Natural killer cell (primary cell): ENCODE measurements at regions not wholly inside any gene's neighbourhood (a gene's known extent, or its start where the extent isn't known, plus 50 kb on each side); places are given as distances from the start of the nearest gene placed in this dataset.

Experiments
- ATAC-seq, 3 donors: fragments of 150-1000 bp in 2 of 3; fragments of 200-7000 bp in 1 of 3; cut with Tn5 transposase; 1 replicate in 1 of 3; 2 replicates in 2 of 3; pipeline ENCODE4 v1.10.0; 2021; ENCODE audit warnings: mild to moderate bottlenecking in 2 of 3, moderate library complexity in 2 of 3
- DNase-seq, 2 donors: peaks; one replicate each; pipeline versions ENCODE4 v3.0.0 to v3.0.0-alpha.2; 2013 to 2021; ENCODE audit warnings: mixed read lengths in 1 of 2
- H3K27ac ChIP-seq: one replicate; pipeline ENCODE4 v1.5.1; 2013; ENCODE audit warnings: mild to moderate bottlenecking, low read length
- H3K27me3 ChIP-seq: one replicate; pipeline ENCODE4 v1.6.1; 2013; ENCODE audit warnings: low read length; ENCODE audit not compliant: control insufficient read depth, insufficient read depth
- H3K36me3 ChIP-seq: one replicate; pipeline ENCODE4 v1.6.1; 2013; ENCODE audit warnings: low read length; ENCODE audit not compliant: control insufficient read depth, insufficient read depth
- H3K4me1 ChIP-seq: one replicate; pipeline ENCODE4 v1.6.1; 2013; ENCODE audit warnings: low read length; ENCODE audit not compliant: control insufficient read depth, insufficient read depth
- H3K4me3 ChIP-seq: one replicate; pipeline ENCODE4 v1.5.1; 2013; ENCODE audit warnings: low read length
- H3K9me3 ChIP-seq: one replicate; pipeline ENCODE4 v1.6.1; 2013; ENCODE audit warnings: low read length; ENCODE audit not compliant: control insufficient read depth, insufficient read depth
- H3K27ac Mint-ChIP-seq, 2 donors: one replicate each; pipeline ENCODE4 v1.8.0; 2022; ENCODE audit warnings: mild to moderate bottlenecking in 2 of 2, mixed read lengths in 2 of 2, moderate library complexity in 1 of 2
- H3K27me3 Mint-ChIP-seq, 2 donors: one replicate each; pipeline ENCODE4 v1.8.0; 2022; ENCODE audit warnings: low read depth in 2 of 2, mixed read lengths in 2 of 2
- H3K36me3 Mint-ChIP-seq: one replicate; pipeline ENCODE4 v1.8.0; 2022; ENCODE audit warnings: mixed read lengths
- H3K4me1 Mint-ChIP-seq, 2 donors: one replicate each; pipeline ENCODE4 v1.8.0; 2022; ENCODE audit warnings: mixed read lengths in 2 of 2
- H3K4me3 Mint-ChIP-seq: one replicate; pipeline ENCODE4 v1.8.0; 2022; ENCODE audit warnings: mild to moderate bottlenecking, moderate library complexity, mixed read lengths
- H3K9me3 Mint-ChIP-seq, 2 donors: one replicate each; pipeline ENCODE4 v1.8.0; 2022; ENCODE audit warnings: mixed read lengths in 2 of 2
- CTCF ChIP-seq: fragments of 200-600 bp; IDR thresholded peaks from one replicate; pipeline ENCODE4 v1.8.0; 2022; ENCODE audit warnings: antibody characterized with exemption
- WGBS: methylation state at CpG from one replicate; pipeline ENCODE4 v1.1.7; 2013; ENCODE audit warnings: missing lambda C conversion rate; ENCODE audit not compliant: insufficient coverage; 5-methylcytosine and 5-hydroxymethylcytosine counted together
- intact Hi-C: fragments of 100-400 bp; cut with micrococcal nuclease; formaldehyde crosslinking; loops from one replicate; pipeline ENCODE4 v1.14.2; 2022

DNA sequence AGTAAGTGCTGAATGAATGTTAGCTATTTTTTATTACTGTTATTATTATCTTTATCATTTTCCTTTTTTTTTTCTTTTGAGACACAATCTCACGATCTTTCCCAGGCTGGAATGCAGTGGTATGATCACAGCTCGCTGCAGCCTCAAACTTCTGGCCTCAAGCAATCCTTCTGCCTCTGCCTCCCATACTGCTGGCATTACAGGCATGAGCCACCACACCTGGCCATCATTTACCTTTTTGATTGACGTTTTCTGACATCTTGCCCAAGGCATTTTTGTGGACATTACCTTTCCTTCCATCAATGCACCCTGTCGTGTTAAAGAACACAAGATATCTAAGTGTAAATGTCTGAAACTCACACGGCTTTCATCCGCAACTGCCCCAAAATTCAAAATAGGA is 138.2 kb downstream of the GAS1 start:
- no peaks in the 10 kb centered on the region for H3K27me3 ChIP-seq
- H3K9me3 ChIP-seq, result no peaks in the 10 kb centered on the region
- H3K4me3 ChIP-seq, result no peak overlapping the region
- Mint-ChIP-seq H3K4me3 (no peak overlapping the region), H3K27me3 (peaks cover 4 to 7% of the 10 kb centered on the region in 2 donors), H3K9me3 (no peaks in the 10 kb centered on the region), H3K27ac (no peak overlapping the region), H3K4me1 (no peaks in the 10 kb centered on the region), H3K36me3 (no peaks in the 10 kb centered on the region)
- TF ChIP-seq CTCF, result no peak
- ATAC-seq (no peak), DNase-seq (no peak)
- WGBS, result 89% methylated on average over 6 of the region's 6 CpGs
- intact Hi-C loops, result no loop called here
- H3K36me3 ChIP-seq, result no peaks in the 10 kb centered on the region
- H3K4me1 ChIP-seq, result no peaks in the 10 kb centered on the region
- no peak overlapping the region for H3K27ac ChIP-seq

DNA sequence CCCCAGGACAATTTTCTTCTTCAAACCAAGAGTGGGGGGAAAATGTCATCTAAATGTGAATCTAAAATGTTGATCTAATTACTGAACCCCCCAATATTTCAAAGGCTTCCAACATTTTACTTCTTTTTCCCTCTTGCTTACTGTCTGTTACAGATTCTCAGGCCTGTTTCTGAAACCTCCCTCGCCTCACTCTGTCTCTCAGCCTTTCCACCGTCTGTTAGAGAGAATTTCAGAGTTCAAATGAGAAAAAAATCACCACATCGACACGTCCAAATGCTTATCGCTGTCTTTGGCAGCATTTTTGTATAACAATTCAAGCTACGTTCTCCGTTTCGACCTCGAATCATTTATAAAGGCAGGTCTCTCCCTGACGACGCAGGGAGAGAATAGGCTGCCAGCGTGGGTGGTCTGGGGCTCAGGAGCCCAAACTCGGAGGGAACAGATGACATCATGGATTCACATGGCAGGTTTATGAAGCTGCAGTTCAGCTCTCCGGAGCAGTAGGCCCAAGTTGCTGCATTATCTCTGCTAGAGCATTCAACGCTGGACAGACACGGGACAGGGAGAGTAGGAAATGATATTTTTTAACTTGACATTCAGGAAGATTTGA is 139.8 kb downstream of the GAS1 start:
- Mint-ChIP-seq H3K27me3 (peaks cover 4 to 7% of the 10 kb centered on the region in 2 donors), H3K27ac (no peak overlapping the region), H3K4me3 (no peak overlapping the region), H3K36me3 (no peaks in the 10 kb centered on the region), H3K9me3 (peaks cover 0 to 2% of the 10 kb centered on the region in 2 donors), H3K4me1 (no peaks in the 10 kb centered on the region)
- no peaks in the 10 kb centered on the region for H3K36me3 ChIP-seq
- 76% methylated on average over 16 of the region's 16 CpGs for WGBS
- H3K9me3 ChIP-seq, result no peaks in the 10 kb centered on the region
- no peak for DNase-seq
- intact Hi-C loops, result no loop called here
- H3K27ac ChIP-seq, result no peak overlapping the region
- ATAC-seq, result no peak
- H3K4me1 ChIP-seq, result no peaks in the 10 kb centered on the region
- no peak overlapping the region for H3K4me3 ChIP-seq
- no peak for TF ChIP-seq CTCF
- no peaks in the 10 kb centered on the region for H3K27me3 ChIP-seq

DNA sequence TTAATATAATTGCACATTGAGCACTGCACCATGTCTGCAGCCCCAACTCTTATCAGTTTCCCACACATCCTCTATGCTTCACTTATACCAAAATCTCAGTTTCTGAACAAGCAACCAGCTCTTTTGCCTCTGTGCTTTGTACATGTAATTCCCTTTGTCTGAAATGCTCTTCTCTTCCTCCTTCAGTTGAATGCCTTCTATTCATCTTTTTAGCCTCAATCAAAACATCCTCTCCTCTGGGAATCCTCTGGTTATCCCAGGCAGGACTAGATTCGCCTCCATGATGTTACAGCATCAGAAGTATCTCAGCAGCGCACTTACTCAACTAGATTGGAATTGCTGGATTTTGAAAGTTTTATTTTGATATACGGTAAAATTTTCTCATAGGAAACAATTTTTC is 143.3 kb downstream of the GAS1 start:
- Mint-ChIP-seq H3K9me3 (peaks cover 0 to 2% of the 10 kb centered on the region in 2 donors), H3K4me1 (no peaks in the 10 kb centered on the region), H3K36me3 (no peaks in the 10 kb centered on the region), H3K27me3 (peaks cover 4 to 10% of the 10 kb centered on the region in 2 donors), H3K27ac (no peak overlapping the region), H3K4me3 (no peak overlapping the region)
- 86% methylated on average over 2 of the region's 3 CpGs for WGBS
- DNase-seq (no peak), ATAC-seq (no peak)
- intact Hi-C loops, result no loop called here
- Histone ChIP-seq H3K4me1 (no peaks in the 10 kb centered on the region), H3K27me3 (no peaks in the 10 kb centered on the region), H3K9me3 (no peaks in the 10 kb centered on the region), H3K27ac (no peak overlapping the region), H3K36me3 (no peaks in the 10 kb centered on the region), H3K4me3 (no peak overlapping the region)
- TF ChIP-seq CTCF, result no peak
